ENCODE measurements at regions not wholly inside any gene's neighbourhood (a gene's known extent, or its start where the extent isn't known, plus 50 kb on each side); places are given as distances from the start of the nearest gene placed in this dataset.
"Not testable (repeated sequence)": the region's sequence is repeated elsewhere in the genome, so short reads cannot be mapped to it uniquely, and the experiment has no call there.

DNA sequence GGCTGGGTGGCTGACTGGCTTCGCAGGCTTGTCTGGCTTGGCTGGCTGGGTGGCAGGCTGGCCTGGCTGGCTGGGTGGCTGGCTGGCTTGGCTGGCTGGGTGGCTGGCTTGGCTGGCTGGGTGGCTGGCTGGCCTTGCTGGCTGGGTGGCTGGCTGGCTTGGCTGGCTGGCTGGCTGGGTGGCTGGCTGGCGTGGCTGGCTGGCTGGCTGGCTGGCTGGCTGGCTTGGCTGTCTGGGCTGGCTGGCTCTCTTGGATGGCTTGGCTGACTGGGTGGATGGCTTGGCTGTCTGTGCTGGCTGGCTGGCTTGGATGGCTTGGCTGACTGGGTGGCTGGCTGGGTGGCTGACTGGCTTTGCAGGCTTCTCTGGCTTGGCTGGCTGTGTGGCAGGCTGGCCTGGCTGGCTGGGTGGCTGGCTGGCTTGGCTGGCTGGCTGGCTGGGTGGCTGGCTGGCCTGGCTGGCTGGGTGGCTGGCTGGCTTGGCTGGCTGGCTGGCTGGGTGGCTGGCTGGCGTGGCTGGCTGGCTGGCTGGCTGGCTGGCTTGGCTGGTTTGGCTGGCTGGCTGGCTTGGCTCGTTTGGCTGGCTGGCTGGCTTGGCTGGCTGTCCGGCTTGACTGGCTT lies 2808.1 kb downstream of the RPIA start:
- not testable (repeated sequence) for H3K27me3 ChIP-seq (replicated peaks; ENCODE audit: control insufficient read depth, insufficient read depth, low read length); H3K36me3 ChIP-seq (ENCODE audit: control insufficient read depth, insufficient read depth, low read length, severe bottlenecking); H3K9me3 ChIP-seq (ENCODE audit: control insufficient read depth, low read length); H3K4me1 ChIP-seq (ENCODE audit: control insufficient read depth, insufficient read depth, low read length); DNase-seq (ENCODE audit: low read depth); H3K4me3 ChIP-seq (ENCODE audit: low read length); H3K9ac ChIP-seq (ENCODE audit: low read length)

DNA sequence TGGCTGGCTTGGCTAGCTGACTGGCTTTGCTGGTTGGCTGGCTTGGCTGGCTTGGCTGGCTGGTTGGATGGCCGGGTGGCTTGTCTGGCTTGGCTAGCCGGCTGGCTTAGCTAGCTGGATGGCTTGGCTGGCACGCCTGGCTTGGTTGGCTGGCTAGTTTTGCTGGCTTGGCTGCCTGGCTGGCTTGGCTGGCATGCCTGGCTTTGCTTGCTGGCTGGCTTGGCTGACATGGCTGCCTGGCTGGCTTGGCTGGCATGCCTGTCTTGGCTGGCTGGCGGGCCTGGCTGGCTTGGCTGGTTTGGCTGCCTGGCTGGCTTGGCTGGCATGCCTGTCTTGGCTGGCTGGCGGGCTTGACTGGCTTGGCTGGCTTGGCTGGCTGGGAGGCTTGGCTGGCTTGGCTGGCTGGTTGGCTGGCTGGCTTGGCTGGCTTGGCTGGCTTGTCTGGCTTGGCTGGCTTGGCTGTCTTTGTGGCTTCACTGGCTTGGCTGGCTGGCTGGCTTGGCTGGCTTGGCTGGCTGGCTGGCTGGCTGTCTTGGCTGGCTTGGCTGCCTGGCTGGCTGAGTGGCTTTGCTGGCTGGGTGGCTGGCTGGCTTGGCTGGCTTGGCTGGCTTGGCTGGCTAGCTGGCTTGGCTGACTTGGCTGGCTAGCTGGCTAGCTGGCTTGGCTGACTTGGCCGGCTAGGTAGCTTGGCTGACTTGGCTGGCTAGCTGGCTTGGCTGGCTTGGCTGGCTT lies 2808.9 kb downstream of the RPIA start:
- not testable (repeated sequence) for H3K4me1 ChIP-seq (ENCODE audit: control insufficient read depth, insufficient read depth, low read length); H3K27me3 ChIP-seq (replicated peaks; ENCODE audit: control insufficient read depth, insufficient read depth, low read length); DNase-seq (ENCODE audit: low read depth); H3K9me3 ChIP-seq (ENCODE audit: control insufficient read depth, low read length); H3K9ac ChIP-seq (ENCODE audit: low read length); H3K36me3 ChIP-seq (ENCODE audit: control insufficient read depth, insufficient read depth, low read length, severe bottlenecking); H3K4me3 ChIP-seq (ENCODE audit: low read length)

DNA sequence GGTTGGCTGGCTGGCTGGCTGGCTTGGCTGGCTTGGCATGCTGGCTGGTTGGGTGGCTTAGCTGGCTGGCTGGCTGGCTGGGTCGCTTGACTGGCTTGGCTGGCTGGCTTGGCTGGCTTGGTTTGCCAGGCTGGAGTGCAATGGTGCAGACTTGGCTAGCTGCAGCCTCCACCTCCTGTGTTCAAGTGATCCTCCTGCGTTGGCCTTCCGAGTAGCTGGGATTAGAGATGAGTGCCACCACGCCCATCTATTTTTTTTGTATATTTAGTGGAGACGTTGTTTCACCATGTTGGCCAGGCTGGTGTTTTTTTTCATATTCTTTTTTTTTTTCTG lies 2809.5 kb downstream of the RPIA start:
- not testable (repeated sequence) for H3K9ac ChIP-seq (ENCODE audit: low read length); H3K27me3 ChIP-seq (replicated peaks; ENCODE audit: control insufficient read depth, insufficient read depth, low read length); H3K4me1 ChIP-seq (ENCODE audit: control insufficient read depth, insufficient read depth, low read length); H3K36me3 ChIP-seq (ENCODE audit: control insufficient read depth, insufficient read depth, low read length, severe bottlenecking); H3K9me3 ChIP-seq (ENCODE audit: control insufficient read depth, low read length); DNase-seq (ENCODE audit: low read depth); H3K4me3 ChIP-seq (ENCODE audit: low read length)

DNA sequence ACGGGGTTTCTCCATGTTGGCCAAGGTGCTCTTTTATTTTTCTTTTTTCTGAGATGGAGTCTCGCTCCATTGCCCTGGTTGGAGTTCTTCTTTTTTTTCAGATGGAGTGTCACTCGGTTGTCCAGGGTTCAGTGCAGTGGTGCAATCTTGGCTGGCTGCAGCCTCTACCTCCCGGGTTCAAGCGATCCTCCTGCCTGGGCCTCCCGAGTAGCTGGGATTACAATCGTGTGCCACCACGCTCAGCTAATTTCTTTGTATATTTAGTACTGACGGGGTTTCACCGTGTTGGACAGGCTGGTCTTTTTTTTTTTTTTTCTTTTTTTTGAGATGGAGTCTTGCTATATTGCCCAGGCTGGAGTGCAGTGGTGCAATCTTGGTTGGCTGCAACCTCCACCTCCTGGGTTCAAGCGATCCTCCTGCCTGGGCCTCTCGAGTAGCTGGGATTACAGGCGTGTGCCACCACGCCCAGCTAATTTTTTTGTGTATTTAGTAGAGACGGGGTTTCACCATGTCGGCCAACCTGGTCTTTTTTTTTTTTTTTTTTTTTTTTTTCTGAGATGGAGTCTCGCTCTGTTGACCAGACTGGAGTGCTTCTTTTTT lies 2810.1 kb downstream of the RPIA start:
- not testable (repeated sequence) for H3K36me3 ChIP-seq (ENCODE audit: control insufficient read depth, insufficient read depth, low read length, severe bottlenecking); H3K9me3 ChIP-seq (ENCODE audit: control insufficient read depth, low read length); H3K4me1 ChIP-seq (ENCODE audit: control insufficient read depth, insufficient read depth, low read length); H3K27me3 ChIP-seq (replicated peaks; ENCODE audit: control insufficient read depth, insufficient read depth, low read length); DNase-seq (ENCODE audit: low read depth); H3K9ac ChIP-seq (ENCODE audit: low read length); H3K4me3 ChIP-seq (ENCODE audit: low read length)

DNA sequence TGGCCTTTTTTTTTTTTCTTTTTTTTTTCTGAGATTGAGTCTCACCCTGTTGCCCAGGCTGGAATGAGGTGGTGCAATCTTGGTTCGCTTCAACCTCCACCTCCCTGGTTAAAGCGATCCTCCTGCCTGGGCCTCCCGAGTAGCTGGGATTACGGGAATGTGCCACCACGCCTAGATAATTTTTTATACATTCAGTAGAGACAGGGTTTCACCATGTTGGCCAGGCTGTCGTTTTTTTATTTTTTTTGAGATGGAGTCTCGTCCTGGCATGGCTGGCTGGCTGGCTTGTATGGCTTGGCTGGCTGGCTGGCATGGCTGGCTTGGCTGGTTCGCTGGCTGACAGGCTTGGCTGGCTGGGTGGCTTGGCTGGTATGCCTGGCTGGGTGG lies 2812.1 kb downstream of the RPIA start:
- H3K9me3 ChIP-seq (ENCODE audit: control insufficient read depth, low read length); H3K4me3 ChIP-seq (ENCODE audit: low read length); H3K36me3 ChIP-seq (ENCODE audit: control insufficient read depth, insufficient read depth, low read length, severe bottlenecking); DNase-seq (ENCODE audit: low read depth); H3K27me3 ChIP-seq (replicated peaks; ENCODE audit: control insufficient read depth, insufficient read depth, low read length); H3K4me1 ChIP-seq (ENCODE audit: control insufficient read depth, insufficient read depth, low read length); H3K9ac ChIP-seq (ENCODE audit: low read length): not testable (repeated sequence)

DNA sequence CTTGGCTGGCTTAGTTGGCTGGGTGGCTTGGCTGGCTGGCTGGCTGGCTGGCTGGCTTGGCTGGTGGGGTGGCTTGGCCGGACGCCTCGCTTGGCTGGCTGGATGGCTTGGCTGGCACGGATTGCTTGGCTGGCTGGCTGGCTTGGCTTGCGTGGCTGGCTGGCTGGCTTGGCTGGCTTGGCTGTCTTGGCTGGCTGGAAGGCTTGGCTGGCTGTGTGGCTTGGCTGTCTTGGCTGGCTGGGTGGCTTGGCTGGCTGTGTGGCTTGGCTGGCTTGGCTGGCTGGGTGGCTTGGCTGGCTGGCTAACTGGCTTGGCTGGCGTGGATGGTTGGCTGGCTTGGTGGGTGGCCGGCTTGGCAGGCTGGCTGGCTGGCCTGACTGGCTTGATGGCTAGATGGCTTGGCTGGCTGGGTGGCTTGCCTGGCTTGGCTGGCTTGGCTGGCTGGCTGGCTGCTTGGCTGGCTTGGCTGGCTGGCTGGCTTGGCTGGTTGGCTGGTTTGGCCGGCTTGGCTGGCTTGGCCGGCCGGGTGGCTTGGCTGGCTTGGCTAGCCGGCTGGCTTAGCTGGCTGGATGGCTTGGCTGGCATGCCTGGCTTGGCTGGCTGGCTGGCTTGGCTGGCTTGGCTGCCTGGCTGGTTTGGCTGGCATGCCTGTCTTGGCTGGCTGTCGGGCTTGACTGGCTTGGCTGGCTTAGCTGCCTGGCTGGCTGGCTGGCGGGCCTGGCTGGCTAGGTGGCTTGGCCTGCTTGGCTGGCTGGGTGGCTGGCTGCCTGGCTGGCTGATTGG lies 2812.7 kb downstream of the RPIA start:
- H3K4me3 ChIP-seq (ENCODE audit: low read length); H3K4me1 ChIP-seq (ENCODE audit: control insufficient read depth, insufficient read depth, low read length); DNase-seq (ENCODE audit: low read depth); H3K9me3 ChIP-seq (ENCODE audit: control insufficient read depth, low read length); H3K36me3 ChIP-seq (ENCODE audit: control insufficient read depth, insufficient read depth, low read length, severe bottlenecking); H3K9ac ChIP-seq (ENCODE audit: low read length); H3K27me3 ChIP-seq (replicated peaks; ENCODE audit: control insufficient read depth, insufficient read depth, low read length): not testable (repeated sequence)

DNA sequence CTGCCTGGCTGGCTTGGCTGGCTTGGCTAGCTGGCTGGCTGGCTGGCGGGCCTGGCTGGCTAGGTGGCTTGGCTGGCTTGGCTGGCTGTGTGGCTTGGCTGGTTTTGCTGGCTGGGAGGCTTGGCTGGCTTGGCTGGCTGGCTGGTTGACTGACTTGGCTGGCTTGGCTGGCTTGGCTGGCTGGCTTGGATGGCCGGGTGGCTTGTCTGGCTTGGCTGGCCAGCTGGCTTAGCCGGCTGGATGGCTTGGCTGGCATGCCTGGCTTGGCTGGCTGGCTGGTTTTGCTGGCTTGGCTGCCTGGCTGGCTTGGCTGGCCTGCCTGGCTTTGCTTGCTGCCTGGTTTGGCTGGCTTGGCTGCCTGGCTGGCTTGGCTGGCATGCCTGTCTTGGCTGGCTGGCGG lies 2817.3 kb downstream of the RPIA start:
- not testable (repeated sequence) for H3K36me3 ChIP-seq (ENCODE audit: control insufficient read depth, insufficient read depth, low read length, severe bottlenecking); H3K4me1 ChIP-seq (ENCODE audit: control insufficient read depth, insufficient read depth, low read length); H3K9me3 ChIP-seq (ENCODE audit: control insufficient read depth, low read length); H3K9ac ChIP-seq (ENCODE audit: low read length); DNase-seq (ENCODE audit: low read depth); H3K4me3 ChIP-seq (ENCODE audit: low read length); H3K27me3 ChIP-seq (replicated peaks; ENCODE audit: control insufficient read depth, insufficient read depth, low read length)

DNA sequence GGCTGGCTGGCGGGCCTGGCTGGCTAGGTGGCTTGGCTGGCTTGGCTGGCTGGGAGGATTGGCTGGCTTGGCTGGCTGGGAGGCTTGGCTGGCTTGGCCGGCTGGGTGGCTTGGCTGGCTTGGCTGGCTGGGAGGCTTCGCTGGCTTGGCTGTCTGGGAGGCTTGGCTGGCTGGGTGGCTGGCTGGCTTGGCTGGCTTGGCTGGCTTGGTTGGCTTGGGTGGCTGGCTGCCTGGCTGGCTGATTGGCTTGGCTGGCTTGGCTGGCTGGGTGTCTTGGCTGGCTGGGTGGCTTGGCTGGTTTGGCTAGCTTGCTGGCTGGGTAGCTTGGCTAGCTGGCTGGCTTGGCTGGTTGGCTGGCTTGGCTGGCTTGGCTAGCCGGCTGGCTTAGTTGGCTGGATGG lies 2817.8 kb downstream of the RPIA start:
- H3K27me3 ChIP-seq (replicated peaks; ENCODE audit: control insufficient read depth, insufficient read depth, low read length); DNase-seq (ENCODE audit: low read depth); H3K9ac ChIP-seq (ENCODE audit: low read length); H3K9me3 ChIP-seq (ENCODE audit: control insufficient read depth, low read length); H3K36me3 ChIP-seq (ENCODE audit: control insufficient read depth, insufficient read depth, low read length, severe bottlenecking); H3K4me3 ChIP-seq (ENCODE audit: low read length); H3K4me1 ChIP-seq (ENCODE audit: control insufficient read depth, insufficient read depth, low read length): not testable (repeated sequence)

DNA sequence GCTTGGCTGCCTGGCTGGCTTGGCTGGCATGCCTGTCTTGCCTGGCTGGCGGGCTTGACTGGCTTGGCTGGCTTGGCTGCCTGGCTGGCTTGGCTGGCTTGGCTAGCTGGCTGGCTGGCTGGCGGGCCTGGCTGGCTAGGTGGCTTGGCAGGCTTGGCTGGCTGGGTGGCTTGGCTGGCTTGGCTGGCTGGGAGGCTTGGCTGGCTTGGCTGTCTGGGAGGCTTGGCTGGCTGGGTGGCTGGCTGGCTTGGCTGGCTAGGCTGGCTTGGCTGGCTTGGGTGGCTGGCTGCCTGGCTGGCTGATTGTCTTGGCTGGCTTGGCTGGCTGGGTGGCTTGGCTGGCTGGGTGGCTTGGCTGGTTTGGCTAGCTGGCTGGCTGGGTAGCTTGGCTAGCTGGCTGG lies 2819.7 kb downstream of the RPIA start:
- not testable (repeated sequence) for H3K4me1 ChIP-seq (ENCODE audit: control insufficient read depth, insufficient read depth, low read length); H3K36me3 ChIP-seq (ENCODE audit: control insufficient read depth, insufficient read depth, low read length, severe bottlenecking); DNase-seq (ENCODE audit: low read depth); H3K9ac ChIP-seq (ENCODE audit: low read length); H3K9me3 ChIP-seq (ENCODE audit: control insufficient read depth, low read length); H3K4me3 ChIP-seq (ENCODE audit: low read length); H3K27me3 ChIP-seq (replicated peaks; ENCODE audit: control insufficient read depth, insufficient read depth, low read length)

DNA sequence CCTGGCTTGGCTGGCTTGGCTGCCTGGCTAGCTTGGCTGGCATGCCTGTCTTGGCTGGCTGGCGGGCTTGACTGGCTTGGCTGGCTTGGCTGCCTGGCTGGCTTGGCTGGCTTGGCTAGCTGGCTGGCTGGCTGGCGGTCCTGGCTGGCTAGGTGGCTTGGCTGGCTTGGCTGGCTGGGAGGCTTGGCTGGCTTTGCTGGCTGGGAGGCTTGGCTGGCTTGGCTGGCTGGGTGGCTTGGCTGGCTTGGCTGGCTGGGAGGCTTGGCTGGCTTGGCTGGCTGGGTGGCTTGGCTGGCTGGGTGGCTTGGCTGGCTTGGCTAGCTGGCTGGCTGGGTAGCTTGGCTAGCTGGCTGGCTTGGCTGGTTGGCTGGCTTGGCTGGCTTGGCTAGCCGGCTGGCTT lies 2824.5 kb downstream of the RPIA start:
- not testable (repeated sequence) for H3K4me1 ChIP-seq (ENCODE audit: control insufficient read depth, insufficient read depth, low read length); H3K4me3 ChIP-seq (ENCODE audit: low read length); H3K36me3 ChIP-seq (ENCODE audit: control insufficient read depth, insufficient read depth, low read length, severe bottlenecking); H3K27me3 ChIP-seq (replicated peaks; ENCODE audit: control insufficient read depth, insufficient read depth, low read length); H3K9me3 ChIP-seq (ENCODE audit: control insufficient read depth, low read length); H3K9ac ChIP-seq (ENCODE audit: low read length); DNase-seq (ENCODE audit: low read depth)

DNA sequence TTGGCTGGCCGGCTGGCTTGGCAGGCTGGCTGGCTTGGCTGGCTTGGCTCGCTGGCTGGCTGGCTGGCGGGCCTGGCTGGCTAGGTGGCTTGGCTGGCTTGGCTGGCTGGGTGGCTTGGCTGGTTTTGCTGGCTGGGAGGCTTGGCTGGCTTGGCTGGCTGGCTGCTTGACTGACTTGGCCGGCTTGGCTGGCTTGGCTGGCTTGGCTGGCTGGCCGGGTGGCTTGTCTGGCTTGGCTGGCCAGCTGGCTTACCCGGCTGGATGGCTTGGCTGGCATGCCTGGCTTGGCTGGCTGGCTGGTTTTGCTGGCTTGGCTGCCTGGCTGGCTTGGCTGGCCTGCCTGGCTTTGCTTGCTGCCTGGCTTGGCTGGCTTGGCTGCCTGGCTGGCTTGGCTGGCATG lies 2825.2 kb downstream of the RPIA start:
- not testable (repeated sequence) for H3K9ac ChIP-seq (ENCODE audit: low read length); H3K4me3 ChIP-seq (ENCODE audit: low read length); DNase-seq (ENCODE audit: low read depth); H3K9me3 ChIP-seq (ENCODE audit: control insufficient read depth, low read length); H3K27me3 ChIP-seq (replicated peaks; ENCODE audit: control insufficient read depth, insufficient read depth, low read length); H3K36me3 ChIP-seq (ENCODE audit: control insufficient read depth, insufficient read depth, low read length, severe bottlenecking); H3K4me1 ChIP-seq (ENCODE audit: control insufficient read depth, insufficient read depth, low read length)
